ENCODE measurements at regions not wholly inside any gene's neighbourhood (a gene's known extent, or its start where the extent isn't known, plus 50 kb on each side); places are given as distances from the start of the nearest gene placed in this dataset.

DNA sequence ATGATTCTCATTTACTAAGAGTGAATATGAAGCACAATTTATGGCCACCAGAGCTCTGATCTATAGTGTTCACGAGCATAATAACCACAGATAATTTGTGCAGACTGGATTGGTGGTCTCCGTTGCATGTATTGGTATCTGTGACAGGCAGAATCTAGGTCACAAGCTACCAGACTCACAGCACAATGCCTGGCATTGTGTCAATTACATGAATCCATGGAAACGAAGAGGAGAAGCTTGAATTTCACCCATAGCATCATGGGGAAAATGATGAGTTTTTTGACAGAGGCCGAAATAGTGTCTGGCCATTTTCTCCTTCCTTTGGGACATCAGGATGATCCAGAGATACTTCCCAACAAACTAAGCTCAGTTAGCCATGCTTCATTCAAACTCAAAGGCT lies 52.3 kb upstream of the TMEM170B start:
- TF ChIP-seq, protein P1, sequence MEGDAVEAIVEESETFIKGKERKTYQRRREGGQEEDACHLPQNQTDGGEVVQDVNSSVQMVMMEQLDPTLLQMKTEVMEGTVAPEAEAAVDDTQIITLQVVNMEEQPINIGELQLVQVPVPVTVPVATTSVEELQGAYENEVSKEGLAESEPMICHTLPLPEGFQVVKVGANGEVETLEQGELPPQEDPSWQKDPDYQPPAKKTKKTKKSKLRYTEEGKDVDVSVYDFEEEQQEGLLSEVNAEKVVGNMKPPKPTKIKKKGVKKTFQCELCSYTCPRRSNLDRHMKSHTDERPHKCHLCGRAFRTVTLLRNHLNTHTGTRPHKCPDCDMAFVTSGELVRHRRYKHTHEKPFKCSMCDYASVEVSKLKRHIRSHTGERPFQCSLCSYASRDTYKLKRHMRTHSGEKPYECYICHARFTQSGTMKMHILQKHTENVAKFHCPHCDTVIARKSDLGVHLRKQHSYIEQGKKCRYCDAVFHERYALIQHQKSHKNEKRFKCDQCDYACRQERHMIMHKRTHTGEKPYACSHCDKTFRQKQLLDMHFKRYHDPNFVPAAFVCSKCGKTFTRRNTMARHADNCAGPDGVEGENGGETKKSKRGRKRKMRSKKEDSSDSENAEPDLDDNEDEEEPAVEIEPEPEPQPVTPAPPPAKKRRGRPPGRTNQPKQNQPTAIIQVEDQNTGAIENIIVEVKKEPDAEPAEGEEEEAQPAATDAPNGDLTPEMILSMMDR (tag by site-specific recombination; IDR thresholded peaks at IDR 0.05), result no peak
- TF ChIP-seq, protein P2, sequence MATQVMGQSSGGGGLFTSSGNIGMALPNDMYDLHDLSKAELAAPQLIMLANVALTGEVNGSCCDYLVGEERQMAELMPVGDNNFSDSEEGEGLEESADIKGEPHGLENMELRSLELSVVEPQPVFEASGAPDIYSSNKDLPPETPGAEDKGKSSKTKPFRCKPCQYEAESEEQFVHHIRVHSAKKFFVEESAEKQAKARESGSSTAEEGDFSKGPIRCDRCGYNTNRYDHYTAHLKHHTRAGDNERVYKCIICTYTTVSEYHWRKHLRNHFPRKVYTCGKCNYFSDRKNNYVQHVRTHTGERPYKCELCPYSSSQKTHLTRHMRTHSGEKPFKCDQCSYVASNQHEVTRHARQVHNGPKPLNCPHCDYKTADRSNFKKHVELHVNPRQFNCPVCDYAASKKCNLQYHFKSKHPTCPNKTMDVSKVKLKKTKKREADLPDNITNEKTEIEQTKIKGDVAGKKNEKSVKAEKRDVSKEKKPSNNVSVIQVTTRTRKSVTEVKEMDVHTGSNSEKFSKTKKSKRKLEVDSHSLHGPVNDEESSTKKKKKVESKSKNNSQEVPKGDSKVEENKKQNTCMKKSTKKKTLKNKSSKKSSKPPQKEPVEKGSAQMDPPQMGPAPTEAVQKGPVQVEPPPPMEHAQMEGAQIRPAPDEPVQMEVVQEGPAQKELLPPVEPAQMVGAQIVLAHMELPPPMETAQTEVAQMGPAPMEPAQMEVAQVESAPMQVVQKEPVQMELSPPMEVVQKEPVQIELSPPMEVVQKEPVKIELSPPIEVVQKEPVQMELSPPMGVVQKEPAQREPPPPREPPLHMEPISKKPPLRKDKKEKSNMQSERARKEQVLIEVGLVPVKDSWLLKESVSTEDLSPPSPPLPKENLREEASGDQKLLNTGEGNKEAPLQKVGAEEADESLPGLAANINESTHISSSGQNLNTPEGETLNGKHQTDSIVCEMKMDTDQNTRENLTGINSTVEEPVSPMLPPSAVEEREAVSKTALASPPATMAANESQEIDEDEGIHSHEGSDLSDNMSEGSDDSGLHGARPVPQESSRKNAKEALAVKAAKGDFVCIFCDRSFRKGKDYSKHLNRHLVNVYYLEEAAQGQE (tag by site-specific recombination; IDR thresholded peaks at IDR 0.05), result no peak
- no peak for TF ChIP-seq ZBTB21 (tag by site-specific recombination; IDR thresholded peaks at IDR 0.05)
- no peak for TF ChIP-seq HOXA7 (CRISPR knock-in tag; IDR thresholded peaks at IDR 0.05; ENCODE audit: borderline replicate concordance)
- no peak for TF ChIP-seq ZSCAN16 (tag by site-specific recombination; IDR thresholded peaks at IDR 0.05)
- TF ChIP-seq ZNF830 (tag by site-specific recombination; IDR thresholded peaks at IDR 0.05; ENCODE audit: low read depth), result no peak
- no peak for TF ChIP-seq SP2 (tag by site-specific recombination; IDR thresholded peaks at IDR 0.05)
- no peak for TF ChIP-seq ZNF791 (tag by site-specific recombination; IDR thresholded peaks at IDR 0.05)
- TF ChIP-seq PRDM1 (tag by site-specific recombination; IDR thresholded peaks at IDR 0.05), result no peak
- TF ChIP-seq, protein P3, sequence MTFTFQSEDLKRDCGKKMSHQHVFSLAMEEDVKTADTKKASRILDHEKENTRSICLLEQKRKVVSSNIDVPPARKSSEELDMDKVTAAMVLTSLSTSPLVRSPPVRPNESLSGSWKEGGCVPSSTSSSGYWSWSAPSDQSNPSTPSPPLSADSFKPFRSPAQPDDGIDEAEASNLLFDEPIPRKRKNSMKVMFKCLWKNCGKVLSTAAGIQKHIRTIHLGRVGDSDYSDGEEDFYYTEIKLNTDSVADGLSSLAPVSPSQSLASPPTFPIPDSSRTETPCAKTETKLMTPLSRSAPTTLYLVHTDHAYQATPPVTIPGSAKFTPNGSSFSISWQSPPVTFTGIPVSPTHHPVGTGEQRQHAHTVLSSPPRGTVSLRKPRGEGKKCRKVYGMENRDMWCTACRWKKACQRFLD (tag by site-specific recombination; IDR thresholded peaks at IDR 0.05), result no peak
